Hepatocyte (in vitro differentiated cells): ENCODE measurements at regions not wholly inside any gene's neighbourhood (a gene's known extent, or its start where the extent isn't known, plus 50 kb on each side); places are given as distances from the start of the nearest gene placed in this dataset.
"Not testable (repeated sequence)": the region's sequence is repeated elsewhere in the genome, so short reads cannot be mapped to it uniquely, and the experiment has no call there.

Experiments
- DNase-seq: peaks from one replicate; pipeline ENCODE4 v3.0.0-alpha.2; 2016; ENCODE audit warnings: low spot score
- H2AFZ ChIP-seq: fragments of 200-600 bp; sonication (generic); 2 replicates; pipeline ENCODE4 v1.6.0; 2016; ENCODE audit warnings: antibody characterized with exemption, mild to moderate bottlenecking
- H3K27ac ChIP-seq: fragments of 200-600 bp; sonication (generic); 2 replicates; pipeline ENCODE4 v1.5.1; 2016; ENCODE audit warnings: mild to moderate bottlenecking
- H3K27me3 ChIP-seq: fragments of 200-600 bp; sonication (generic); 2 replicates; pipeline ENCODE4 v1.6.1; 2016
- H3K36me3 ChIP-seq: fragments of 200-600 bp; sonication (generic); replicated peaks from 2 replicates; pipeline ENCODE4 v1.5.1; 2016; ENCODE audit warnings: low read depth; ENCODE audit not compliant: insufficient read depth
- H3K4me1 ChIP-seq: fragments of 200-600 bp; sonication (generic); 2 replicates; pipeline ENCODE4 v1.5.1; 2016; ENCODE audit warnings: mild to moderate bottlenecking, moderate library complexity; ENCODE audit not compliant: insufficient read depth
- H3K4me2 ChIP-seq: fragments of 200-600 bp; sonication (generic); 2 replicates; pipeline ENCODE4 v1.6.0; 2016
- H3K4me3 ChIP-seq: fragments of 200-600 bp; sonication (generic); 2 replicates; pipeline ENCODE4 v1.5.1; 2016; ENCODE audit warnings: mild to moderate bottlenecking
- H3K79me2 ChIP-seq: fragments of 200-600 bp; sonication (generic); 2 replicates; pipeline ENCODE4 v1.6.0; 2017; ENCODE audit warnings: mild to moderate bottlenecking
- H3K9me2 ChIP-seq: fragments of 200-600 bp; sonication (generic); replicated peaks from 2 replicates; pipeline ENCODE4 v1.6.0; 2017; ENCODE audit warnings: mild to moderate bottlenecking; ENCODE audit not compliant: insufficient read depth
- H3K9me3 ChIP-seq: fragments of 200-600 bp; sonication (generic); 2 replicates; pipeline ENCODE4 v1.5.1; 2016; ENCODE audit warnings: low read depth, mild to moderate bottlenecking
- H4K20me1 ChIP-seq: fragments of 200-600 bp; sonication (generic); 2 replicates; pipeline ENCODE4 v1.6.0; 2016; ENCODE audit warnings: mild to moderate bottlenecking; ENCODE audit not compliant: insufficient read depth, poor library complexity, severe bottlenecking
- EZH2 ChIP-seq: fragments of 200-600 bp; sonication (generic); IDR thresholded peaks from 2 replicates; pipeline ENCODE4 v1.6.1; 2016; ENCODE audit warnings: antibody characterized with exemption, mild to moderate bottlenecking, borderline replicate concordance
- EZH2phosphoT487 ChIP-seq: fragments of 200-600 bp; sonication (generic); IDR thresholded peaks from one replicate; pipeline ENCODE4 v1.6.1; 2018; ENCODE audit warnings: antibody characterized with exemption, mild to moderate bottlenecking, low read depth, moderate library complexity; ENCODE audit not compliant: unreplicated experiment, severe bottlenecking
- WGBS: methylation state at CpG from one replicate; pipeline ENCODE4 v1.1.6; 2016; ENCODE audit warnings: low lambda C conversion rate; ENCODE audit errors: missing lambda C conversion rate; 5-methylcytosine and 5-hydroxymethylcytosine counted together
- TF ChIP-seq, protein P1 (sequence below): fragments of 200-600 bp; sonication (generic); IDR thresholded peaks from 2 replicates; pipeline ENCODE4 v1.5.1; 2016; ENCODE audit warnings: antibody characterized with exemption, mild to moderate bottlenecking; ENCODE audit not compliant: poor library complexity

DNA sequence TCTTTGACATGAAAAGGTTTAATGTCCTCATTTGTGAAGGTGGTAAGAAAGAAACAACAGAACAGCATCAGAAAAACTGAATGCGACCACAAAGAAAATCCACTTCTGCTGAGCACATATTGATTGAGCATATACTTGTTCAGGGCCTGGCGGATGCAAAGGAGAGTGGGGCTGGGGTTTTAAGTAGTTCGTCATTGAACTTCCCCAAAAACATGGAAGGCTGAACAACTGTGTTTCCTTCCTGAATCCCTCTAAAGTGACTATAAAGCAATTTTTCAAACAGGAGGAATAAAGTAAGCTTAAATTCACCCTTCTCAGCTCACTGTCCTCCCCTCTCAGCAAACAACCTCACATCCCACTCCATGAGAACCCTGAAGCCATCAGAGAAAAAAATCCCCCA is 262.9 kb downstream of the AGTPBP1 start:
- H2AFZ ChIP-seq = no peak overlapping the region
- TF ChIP-seq, protein P1, sequence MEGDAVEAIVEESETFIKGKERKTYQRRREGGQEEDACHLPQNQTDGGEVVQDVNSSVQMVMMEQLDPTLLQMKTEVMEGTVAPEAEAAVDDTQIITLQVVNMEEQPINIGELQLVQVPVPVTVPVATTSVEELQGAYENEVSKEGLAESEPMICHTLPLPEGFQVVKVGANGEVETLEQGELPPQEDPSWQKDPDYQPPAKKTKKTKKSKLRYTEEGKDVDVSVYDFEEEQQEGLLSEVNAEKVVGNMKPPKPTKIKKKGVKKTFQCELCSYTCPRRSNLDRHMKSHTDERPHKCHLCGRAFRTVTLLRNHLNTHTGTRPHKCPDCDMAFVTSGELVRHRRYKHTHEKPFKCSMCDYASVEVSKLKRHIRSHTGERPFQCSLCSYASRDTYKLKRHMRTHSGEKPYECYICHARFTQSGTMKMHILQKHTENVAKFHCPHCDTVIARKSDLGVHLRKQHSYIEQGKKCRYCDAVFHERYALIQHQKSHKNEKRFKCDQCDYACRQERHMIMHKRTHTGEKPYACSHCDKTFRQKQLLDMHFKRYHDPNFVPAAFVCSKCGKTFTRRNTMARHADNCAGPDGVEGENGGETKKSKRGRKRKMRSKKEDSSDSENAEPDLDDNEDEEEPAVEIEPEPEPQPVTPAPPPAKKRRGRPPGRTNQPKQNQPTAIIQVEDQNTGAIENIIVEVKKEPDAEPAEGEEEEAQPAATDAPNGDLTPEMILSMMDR = no peak
- no peak for TF ChIP-seq EZH2
- TF ChIP-seq EZH2phosphoT487 = no peak
- peaks cover 18% of the 10 kb centered on the region for H3K27me3 ChIP-seq
- H3K36me3 ChIP-seq = no peaks in the 10 kb centered on the region
- no peak overlapping the region for H3K27ac ChIP-seq
- no peak overlapping the region for H3K4me2 ChIP-seq
- H3K4me1 ChIP-seq = no peaks in the 10 kb centered on the region
- H4K20me1 ChIP-seq = no peaks in the 10 kb centered on the region
- DNase-seq = no peak
- no peaks in the 10 kb centered on the region for H3K79me2 ChIP-seq
- H3K4me3 ChIP-seq = no peak overlapping the region
- 96% methylated on average over 3 of the region's 3 CpGs for WGBS
- no peaks in the 10 kb centered on the region for H3K9me2 ChIP-seq
- H3K9me3 ChIP-seq = no peaks in the 10 kb centered on the region

DNA sequence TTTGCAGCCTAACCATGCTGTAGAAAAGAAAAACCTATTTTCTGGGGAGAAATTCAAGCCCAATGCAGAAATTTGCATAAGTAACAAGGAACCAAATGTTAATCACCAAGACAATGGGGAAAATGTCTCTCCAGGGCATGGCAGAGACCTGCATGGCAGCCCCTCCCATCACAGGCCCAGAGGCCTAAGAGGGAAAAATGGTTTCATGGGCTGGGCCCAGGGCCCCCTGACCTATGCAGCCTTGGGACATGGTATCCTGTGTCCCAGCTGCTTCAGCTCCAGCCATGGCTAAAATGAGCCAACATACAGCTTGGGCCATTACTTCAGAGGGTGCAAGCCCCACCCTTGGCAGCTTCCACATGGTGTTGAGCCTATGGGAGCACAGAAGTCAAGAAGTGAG is 266.9 kb downstream of the AGTPBP1 start:
- H3K4me2 ChIP-seq, DNase-seq, H3K27ac ChIP-seq, H3K27me3 ChIP-seq, H3K4me1 ChIP-seq, H3K9me3 ChIP-seq, H3K4me3 ChIP-seq, H4K20me1 ChIP-seq, H3K9me2 ChIP-seq, H2AFZ ChIP-seq, H3K79me2 ChIP-seq, H3K36me3 ChIP-seq: not testable (repeated sequence)

DNA sequence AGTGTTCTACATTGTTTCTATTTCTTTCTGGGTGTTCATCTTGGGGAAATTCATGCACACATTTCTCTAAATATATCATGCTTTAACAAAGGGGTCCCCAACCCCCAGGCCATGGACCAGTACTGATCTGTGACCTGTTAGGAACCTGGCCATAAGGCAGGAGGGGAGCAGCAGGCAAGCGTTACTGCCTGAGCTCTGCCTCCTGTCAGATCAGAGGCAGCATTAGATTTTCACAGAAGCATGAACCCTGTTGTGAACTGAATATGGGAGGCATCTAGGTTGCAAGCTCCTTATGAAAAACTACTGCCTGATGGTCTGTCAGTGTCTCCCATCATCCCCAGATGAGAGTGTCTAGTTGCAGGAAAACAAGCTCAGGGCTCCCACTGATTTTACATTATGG is 270.0 kb downstream of the AGTPBP1 start:
- Histone ChIP-seq H2AFZ (no peak overlapping the region), H3K4me3 (no peak overlapping the region), H3K27me3 (no peaks in the 10 kb centered on the region), H3K4me2 (no peak overlapping the region), H3K4me1 (no peaks in the 10 kb centered on the region), H3K79me2 (no peaks in the 10 kb centered on the region), H3K27ac (no peak overlapping the region), H3K36me3 (no peaks in the 10 kb centered on the region), H3K9me3 (no peaks in the 10 kb centered on the region), H3K9me2 (no peaks in the 10 kb centered on the region), H4K20me1 (no peaks in the 10 kb centered on the region)
- WGBS = 59% methylated on average over 1 of the region's 1 CpG
- TF ChIP-seq, protein P1 = no peak
- TF ChIP-seq EZH2phosphoT487 (no peak), EZH2 (no peak)
- DNase-seq = no peak

DNA sequence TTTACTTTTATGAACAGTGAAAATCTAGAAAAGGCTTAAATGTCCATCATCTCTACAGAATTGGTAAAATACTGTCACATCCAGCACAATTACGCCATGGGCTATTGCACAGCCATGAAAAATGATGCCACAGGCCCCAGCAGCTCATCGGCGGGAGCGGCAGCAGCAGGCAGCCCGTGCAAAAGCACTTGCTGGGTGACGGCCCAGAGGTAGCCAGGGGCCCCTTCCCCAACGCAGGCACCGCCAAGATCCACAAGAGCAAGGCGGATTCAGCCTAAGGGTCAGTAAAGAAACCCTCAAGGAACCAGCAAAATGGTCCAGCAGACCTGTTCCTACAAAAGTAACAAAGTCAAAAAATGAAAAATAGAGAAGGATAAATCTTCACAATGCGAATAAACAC is 272.7 kb downstream of the AGTPBP1 start:
- Histone ChIP-seq H3K36me3 (no peaks in the 10 kb centered on the region), H3K79me2 (no peaks in the 10 kb centered on the region), H2AFZ (no peak overlapping the region), H4K20me1 (no peaks in the 10 kb centered on the region), H3K4me2 (no peak overlapping the region), H3K4me1 (no peaks in the 10 kb centered on the region), H3K4me3 (no peak overlapping the region), H3K27me3 (no peaks in the 10 kb centered on the region), H3K9me3 (no peaks in the 10 kb centered on the region), H3K27ac (no peak overlapping the region), H3K9me2 (no peaks in the 10 kb centered on the region)
- 87% methylated on average over 10 of the region's 10 CpGs for WGBS
- TF ChIP-seq, protein P1 = no peak
- TF ChIP-seq EZH2 (no peak), EZH2phosphoT487 (no peak)
- DNase-seq = no peak
